PC-3 (cell line): ENCODE measurements at regions not wholly inside any gene's neighbourhood (a gene's known extent, or its start where the extent isn't known, plus 50 kb on each side); places are given as distances from the start of the nearest gene placed in this dataset.

Experiments used
- ATAC-seq: fragments of 200-7000 bp; cut with Tn5 transposase; 2 replicates; pipeline ENCODE4 v1.9.1; 2020; ENCODE audit warnings: mild to moderate bottlenecking, moderate library complexity
- BruUV-seq: library from RNA; stranded (reverse); fragments of 400-500 nt; replicated peaks from 2 replicates; lab custom pipeline; 2021; lab: Mats Ljungman, UMichigan
- CTCF ChIA-PET: fragments of 300-600 bp; sonication (Branson Sonifier 250); formaldehyde crosslinking; loops from one replicate; lab custom pipeline; 2022; ENCODE audit warnings: antibody characterized with exemption; lab: Charles Lee
- POLR2A ChIA-PET: fragments of 300-600 bp; sonication (Branson Sonifier 250); formaldehyde crosslinking; loops from one replicate; lab custom pipeline; 2022; ENCODE audit warnings: antibody characterized with exemption; ENCODE audit not compliant: unreplicated experiment; lab: Charles Lee
- DNase-seq: peaks from one replicate; pipeline ENCODE4 v3.0.0-alpha.2; 2015
- H2AFZ ChIP-seq: fragments of 300-600 bp; sonication (generic); 2 replicates; pipeline ENCODE4 v1.6.0; 2016; ENCODE audit warnings: antibody characterized with exemption, low read length
- H3F3A ChIP-seq: fragments of 300-600 bp; sonication (generic); one replicate; pipeline ENCODE4 v1.6.0; 2017; ENCODE audit warnings: antibody characterized with exemption, low read length, control low read depth, mild to moderate bottlenecking; ENCODE audit not compliant: unreplicated experiment
- H3K27ac ChIP-seq: fragments of 300-600 bp; sonication (generic); 2 replicates; pipeline ENCODE4 v1.5.1; 2016; ENCODE audit warnings: mild to moderate bottlenecking, low read length
- H3K27me3 ChIP-seq: fragments of 300-600 bp; sonication (generic); 2 replicates; pipeline ENCODE4 v1.6.1; 2016; ENCODE audit warnings: low read length, mixed read lengths
- H3K36me3 ChIP-seq: fragments of 300-600 bp; sonication (generic); 2 replicates; pipeline ENCODE4 v1.6.1; 2016; ENCODE audit warnings: low read depth, mixed run types, low read length, mixed read lengths
- H3K4me1 ChIP-seq: fragments of 300-600 bp; sonication (generic); 2 replicates; pipeline ENCODE4 v1.5.1; 2016; ENCODE audit warnings: low read length; ENCODE audit not compliant: insufficient read depth
- H3K4me2 ChIP-seq: fragments of 300-600 bp; sonication (generic); 2 replicates; pipeline ENCODE4 v1.6.0; 2016; ENCODE audit warnings: low read length
- H3K4me3 ChIP-seq: fragments of 300-600 bp; sonication (generic); 2 replicates; pipeline ENCODE4 v1.5.1; 2016; ENCODE audit warnings: mild to moderate bottlenecking, low read length, mixed read lengths
- H3K79me2 ChIP-seq: fragments of 300-600 bp; sonication (generic); 2 replicates; pipeline ENCODE4 v1.6.1; 2017; ENCODE audit warnings: low read length, mixed read lengths
- H3K9ac ChIP-seq: fragments of 300-600 bp; sonication (generic); 2 replicates; pipeline ENCODE4 v1.6.0; 2016; ENCODE audit warnings: mild to moderate bottlenecking, low read length
- H3K9me2 ChIP-seq: fragments of 300-600 bp; sonication (generic); replicated peaks from 2 replicates; pipeline ENCODE4 v1.6.1; 2016; ENCODE audit warnings: mixed run types, low read length, mixed read lengths
- H3K9me3 ChIP-seq: fragments of 300-600 bp; sonication (generic); 2 replicates; pipeline ENCODE4 v1.6.1; 2016; ENCODE audit warnings: low read length, mixed read lengths
- H4K20me1 ChIP-seq: fragments of 300-600 bp; sonication (generic); 2 replicates; pipeline ENCODE4 v1.6.1; 2016; ENCODE audit warnings: low read length, mixed read lengths
- CTCF ChIP-seq: fragments of 300-600 bp; sonication (generic); conservative IDR thresholded peaks from 2 replicates; pipeline ENCODE4 v1.5.1; 2017; ENCODE audit warnings: antibody characterized with exemption, low read depth, mild to moderate bottlenecking, low read length
- EZH2 ChIP-seq: fragments of 300-600 bp; sonication (generic); IDR thresholded peaks from one replicate; pipeline ENCODE4 v1.6.1; 2017; ENCODE audit warnings: antibody characterized with exemption, mild to moderate bottlenecking, low read length; ENCODE audit not compliant: unreplicated experiment
- EZH2phosphoT487 ChIP-seq: fragments of 300-600 bp; sonication (generic); IDR thresholded peaks from 2 replicates; pipeline ENCODE4 v1.6.1; 2018; ENCODE audit warnings: mild to moderate bottlenecking, antibody characterized with exemption, low read length, borderline replicate concordance
- intact Hi-C: fragments of 100-400 bp; cut with micrococcal nuclease; formaldehyde crosslinking; loops from 2 replicates; pipeline ENCODE4 v1.9.0; 2023

GRCh38 chr16:79509906-79510305 is 90.6 kb downstream of the MAF start:
- DNase-seq (no peak), ATAC-seq (no peak)
- H3K79me2 ChIP-seq: no peaks in the 10 kb centered on the region
- no peaks in the 10 kb centered on the region for H4K20me1 ChIP-seq
- no TSS peak for BruUV-seq
- H2AFZ ChIP-seq: no peak overlapping the region
- intact Hi-C loops: no loop called here
- no peak overlapping the region for H3K4me3 ChIP-seq
- H3K9me3 ChIP-seq: no peaks in the 10 kb centered on the region
- H3K27ac ChIP-seq: no peak overlapping the region
- 0 out of 2 replicates have a peak, but pooled peaks cover 5% of the 10 kb centered on the region for H3K27me3 ChIP-seq
- H3F3A ChIP-seq: no peaks in the 10 kb centered on the region
- H3K36me3 ChIP-seq: no peaks in the 10 kb centered on the region
- no peaks in the 10 kb centered on the region for H3K9me2 ChIP-seq
- ChIA-PET POLR2A (no interaction called here), CTCF (no interaction called here)
- TF ChIP-seq CTCF: no peak
- no peak for TF ChIP-seq EZH2phosphoT487
- no peak for TF ChIP-seq EZH2
- no peak overlapping the region for H3K9ac ChIP-seq
- H3K4me2 ChIP-seq: no peak overlapping the region
- no peaks in the 10 kb centered on the region for H3K4me1 ChIP-seq

GRCh38 chr16:79509211-79509631 is 91.3 kb downstream of the MAF start:
- Histone ChIP-seq H3K36me3 (no peaks in the 10 kb centered on the region), H3K79me2 (no peaks in the 10 kb centered on the region), H3K9me3 (no peaks in the 10 kb centered on the region), H3K27ac (no peak overlapping the region), H3F3A (no peaks in the 10 kb centered on the region), H3K4me3 (no peak overlapping the region), H4K20me1 (no peaks in the 10 kb centered on the region), H3K27me3 (0 out of 2 replicates have a peak, but pooled peaks cover 5% of the 10 kb centered on the region), H3K9ac (no peak overlapping the region), H2AFZ (no peak overlapping the region), H3K9me2 (no peaks in the 10 kb centered on the region), H3K4me2 (no peak overlapping the region), H3K4me1 (no peaks in the 10 kb centered on the region)
- ChIA-PET POLR2A (no interaction called here), CTCF (no interaction called here)
- TF ChIP-seq EZH2 (no peak), CTCF (no peak), EZH2phosphoT487 (no peak)
- DNase-seq (no peak), ATAC-seq (no peak)
- no TSS peak for BruUV-seq
- intact Hi-C loops: no loop called here

GRCh38 chr16:79508294-79508693 is 92.2 kb downstream of the MAF start:
- Histone ChIP-seq H3K79me2 (no peaks in the 10 kb centered on the region), H3K27me3 (no peaks in the 10 kb centered on the region), H3K4me3 (no peak overlapping the region), H3K4me1 (no peaks in the 10 kb centered on the region), H3F3A (no peaks in the 10 kb centered on the region), H3K9me2 (no peaks in the 10 kb centered on the region), H3K9ac (no peak overlapping the region), H2AFZ (no peak overlapping the region), H3K36me3 (no peaks in the 10 kb centered on the region), H4K20me1 (no peaks in the 10 kb centered on the region), H3K27ac (no peak overlapping the region), H3K9me3 (no peaks in the 10 kb centered on the region), H3K4me2 (no peak overlapping the region)
- ChIA-PET CTCF (no interaction called here), POLR2A (no interaction called here)
- BruUV-seq: no TSS peak
- intact Hi-C loops: no loop called here
- no peak for TF ChIP-seq CTCF
- no peak for TF ChIP-seq EZH2phosphoT487
- DNase-seq (no peak), ATAC-seq (no peak)
